ENCODE measurements at regions not wholly inside any gene's neighbourhood (a gene's known extent, or its start where the extent isn't known, plus 50 kb on each side); places are given as distances from the start of the nearest gene placed in this dataset.
A peak's percentile ranks its signal among the peaks of the same experiment; 100 is the strongest.

DNA sequence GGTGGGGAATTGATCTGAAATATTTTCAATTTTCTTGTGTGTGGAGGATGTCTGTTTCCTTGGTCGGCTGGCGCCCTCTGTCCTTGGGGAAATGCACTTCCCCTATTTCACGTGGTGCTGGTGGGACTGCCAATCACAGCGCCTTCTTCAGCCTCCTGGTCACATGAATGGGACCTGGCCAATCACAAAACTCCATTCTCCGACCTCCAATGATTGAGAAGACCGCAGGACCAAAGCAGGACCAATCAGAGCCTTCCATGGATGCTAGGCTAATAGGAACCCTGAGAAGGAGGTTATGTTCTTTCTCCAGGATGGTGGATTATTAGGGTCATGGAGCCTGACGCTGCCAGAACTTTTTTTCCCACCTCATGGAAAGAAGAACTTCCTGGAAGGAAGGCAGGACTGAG is 188.7 kb downstream of the TTC8 start:
- no peak overlapping the region for H3K27ac ChIP-seq
- no peak overlapping the region for H3K4me3 ChIP-seq

DNA sequence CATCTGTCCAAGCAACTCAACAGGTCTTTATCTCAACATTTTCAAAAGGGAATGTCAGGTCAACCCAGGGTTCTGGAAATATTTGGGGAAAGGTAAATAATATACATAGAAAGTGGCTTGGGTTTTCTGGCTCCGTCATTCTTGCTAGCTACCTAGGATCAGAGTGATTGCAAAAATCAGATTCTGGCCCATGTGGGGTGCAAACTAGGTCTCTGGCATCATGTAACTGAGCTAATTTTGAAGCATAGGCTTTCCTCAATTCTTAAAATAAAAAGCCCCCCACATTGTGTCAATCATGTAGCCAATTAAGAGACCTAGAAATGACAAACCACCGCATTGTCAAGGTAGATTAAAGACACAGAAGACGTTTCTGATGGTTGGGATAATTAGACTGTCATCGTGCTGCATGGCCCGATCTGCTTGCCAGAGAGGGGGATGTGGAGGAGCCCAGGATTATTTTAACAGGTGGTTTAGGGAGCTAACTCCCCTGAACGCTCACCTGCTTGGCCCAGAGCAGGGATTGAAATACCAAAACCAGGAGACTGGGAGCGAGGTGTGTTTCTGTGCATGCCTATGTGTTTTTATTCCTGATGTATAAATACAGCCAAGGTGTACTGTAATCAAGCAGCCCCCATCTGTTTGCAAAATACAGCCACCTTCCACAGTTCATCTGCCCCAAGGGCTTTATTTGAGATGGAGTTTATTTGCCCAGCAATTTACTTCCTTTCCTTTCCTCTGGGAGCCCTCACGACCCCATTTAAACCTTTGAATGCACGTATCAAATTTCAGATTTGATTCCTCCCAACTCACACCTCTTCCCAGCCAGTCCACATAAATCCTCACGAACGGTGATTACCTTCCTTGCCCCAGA is 189.5 kb downstream of the TTC8 start:
- H3K4me3 ChIP-seq, result no peak overlapping the region
- no peak overlapping the region for H3K27ac ChIP-seq

DNA sequence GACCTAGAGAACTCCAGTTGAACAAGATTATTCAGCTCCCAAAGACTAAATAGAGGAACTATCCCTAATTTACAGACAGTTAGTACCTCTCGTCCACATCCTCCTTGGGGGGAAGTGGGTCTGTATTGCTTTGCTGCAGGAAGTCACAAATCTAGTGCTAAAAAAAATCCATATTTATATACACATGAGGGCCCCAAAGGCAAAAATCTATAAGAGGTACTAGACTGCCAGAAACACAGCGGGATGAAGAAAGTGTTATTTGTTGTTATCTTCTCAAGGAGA is 190.1 kb downstream of the TTC8 start:
- no peak overlapping the region for H3K4me3 ChIP-seq
- H3K27ac ChIP-seq, result no peak overlapping the region

DNA sequence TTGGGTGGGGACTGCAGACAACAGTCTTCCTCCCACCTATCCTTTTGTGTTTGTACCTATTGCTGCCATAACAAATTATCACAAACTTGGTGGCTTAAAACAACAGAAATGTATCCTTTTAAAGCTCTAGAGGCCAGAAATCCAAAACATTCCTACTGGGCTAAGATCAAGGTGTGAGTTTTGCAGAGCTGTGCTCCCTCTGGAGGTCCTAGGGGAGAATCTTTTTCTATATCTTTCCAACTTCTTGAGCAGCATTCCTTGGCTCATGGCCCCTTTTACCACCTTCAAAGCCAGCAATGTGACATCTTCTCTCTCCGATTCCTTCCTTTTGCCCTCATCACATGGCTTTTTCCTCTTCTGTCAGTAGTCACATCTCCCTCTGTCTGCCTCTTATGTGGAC is 190.6 kb downstream of the TTC8 start:
- Histone ChIP-seq H3K27ac (no peak overlapping the region), H3K4me3 (no peak overlapping the region)

DNA sequence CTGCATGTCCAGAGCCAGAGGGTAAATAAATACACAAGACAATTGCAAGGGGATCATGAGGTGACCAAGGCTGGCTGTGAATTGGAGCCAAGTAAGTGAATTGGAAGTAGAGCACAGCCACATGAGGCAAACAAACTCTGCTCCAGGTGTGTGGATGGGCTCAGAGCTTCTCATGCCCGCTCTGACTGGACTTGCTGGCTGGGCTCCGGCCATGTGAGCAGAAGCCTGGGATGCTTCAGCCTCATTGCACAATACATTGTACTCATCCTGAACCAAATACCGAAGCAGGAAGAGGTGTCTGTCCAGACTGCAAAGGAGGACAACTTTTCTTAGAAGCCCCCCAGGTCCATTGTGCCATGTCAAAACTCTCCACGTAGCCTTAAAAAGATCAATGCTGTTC is 193.0 kb downstream of the TTC8 start:
- no peak overlapping the region for H3K4me3 ChIP-seq
- H3K27ac ChIP-seq, result no peak overlapping the region

DNA sequence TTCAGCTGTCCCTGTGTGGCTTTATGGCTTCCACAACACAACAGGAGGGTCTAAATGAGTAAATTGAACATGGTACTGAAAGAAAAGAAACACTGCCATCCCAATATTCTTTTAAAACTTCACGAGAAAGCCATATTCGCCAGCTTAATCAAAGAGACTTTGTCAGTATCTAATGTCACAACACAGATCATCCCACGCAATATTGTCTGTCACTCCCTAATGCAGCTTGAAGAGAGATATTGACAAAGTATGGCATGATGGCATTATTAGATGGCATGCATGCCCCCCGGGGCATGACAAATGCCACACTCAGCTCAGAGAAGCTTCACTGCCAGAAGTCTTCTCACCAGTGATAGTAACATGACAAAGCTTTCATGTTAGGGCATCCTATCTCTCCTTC is 197.8 kb downstream of the TTC8 start:
- Histone ChIP-seq H3K27ac (no peak overlapping the region), H3K4me3 (no peak overlapping the region)

DNA sequence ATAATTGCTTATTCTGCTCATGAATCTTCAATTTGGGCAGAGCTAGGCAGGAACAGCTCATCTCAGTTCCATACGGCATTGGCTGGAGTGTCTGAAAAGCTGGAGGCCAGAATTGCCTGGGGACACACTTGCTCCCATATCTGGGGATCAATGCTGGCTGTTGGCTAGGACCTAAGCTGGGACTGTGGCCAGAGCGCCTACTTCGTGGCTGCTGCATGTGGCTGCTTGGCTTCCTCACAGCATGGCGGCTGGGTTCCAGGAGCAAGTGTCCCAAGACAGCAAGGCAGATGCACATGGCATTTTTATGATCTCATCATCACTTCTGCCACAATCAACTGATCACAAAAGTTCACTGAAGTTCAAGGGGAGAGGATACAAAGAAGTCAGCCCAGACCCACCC is 200.2 kb downstream of the TTC8 start:
- Histone ChIP-seq H3K27ac (peak overlapping the region in 5 of 21 experiments; percentile 12 to 48 (median 26)), H3K4me3 (no peak overlapping the region)

DNA sequence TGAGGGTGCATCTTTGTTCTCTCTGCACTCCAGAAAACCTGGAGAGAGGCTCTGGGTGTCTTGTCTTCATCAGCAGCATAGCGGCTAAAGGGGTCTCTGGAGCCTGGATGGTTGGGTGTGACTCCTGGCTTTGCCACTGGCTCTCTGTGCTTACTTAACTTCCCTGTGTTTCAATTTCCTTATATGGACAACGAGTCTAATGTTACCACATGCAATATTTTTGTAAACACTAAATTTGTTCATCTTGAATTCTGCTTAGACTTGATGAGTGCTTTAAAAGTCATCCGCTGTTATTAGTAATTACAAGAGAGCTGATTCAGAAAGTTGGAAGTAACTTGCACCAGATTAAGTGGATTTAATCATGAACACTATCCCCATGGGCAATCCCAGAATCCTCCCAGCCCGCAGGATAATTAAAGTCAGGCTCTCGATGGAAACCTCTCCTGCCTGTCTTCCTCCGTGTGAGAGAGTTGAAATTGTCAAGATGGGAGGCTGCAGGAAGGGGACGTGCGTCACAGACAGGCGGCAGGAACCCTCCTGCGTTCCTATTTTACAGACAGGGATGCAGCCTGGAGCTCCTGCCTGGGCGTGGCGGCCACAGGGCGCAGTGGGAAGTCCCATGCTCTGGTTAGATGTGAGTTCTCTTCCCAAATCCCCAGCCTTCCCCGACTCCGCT is 201.2 kb downstream of the TTC8 start:
- Histone ChIP-seq H3K27ac (peak overlapping the region in 9 of 21 experiments; percentile 10 to 60 (median 40)), H3K4me3 (no peak overlapping the region)

DNA sequence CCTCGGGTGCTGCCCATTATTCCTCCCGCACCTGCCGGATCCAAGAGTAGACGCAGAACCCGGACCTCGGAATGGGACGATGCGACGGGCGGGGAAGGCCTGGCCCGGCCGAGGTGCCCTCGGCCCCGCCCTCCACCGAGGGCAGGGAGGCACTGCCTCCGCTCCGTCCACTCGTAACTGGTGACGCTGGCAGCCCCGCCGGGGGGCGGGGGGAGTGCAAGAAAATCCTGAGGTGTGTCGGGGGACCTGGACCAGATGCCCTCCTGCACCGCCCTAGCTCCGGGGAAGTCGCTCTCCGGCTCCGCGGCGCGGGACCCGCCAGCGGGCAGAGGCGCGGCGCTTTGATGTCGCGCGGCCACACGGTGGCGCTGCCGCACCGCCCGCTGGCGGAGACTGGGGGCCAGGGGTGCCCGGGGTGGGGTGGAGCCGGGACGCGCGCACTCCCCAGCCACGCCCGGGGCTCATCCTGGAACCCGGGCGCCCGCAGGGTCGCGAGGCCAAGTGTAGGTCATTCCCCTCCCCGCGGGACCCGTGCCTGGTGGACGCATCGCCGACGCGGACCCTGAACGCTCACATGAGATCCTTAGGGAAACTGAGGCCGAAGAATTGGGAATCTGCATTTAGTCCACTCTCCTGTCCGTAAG is 202.8 kb downstream of the TTC8 start:
- H3K27ac ChIP-seq, result peak overlapping the region in 1 of 21 experiments; percentile 4
- H3K4me3 ChIP-seq, result peak overlapping the region; percentile 19 to 49 (median 38)

DNA sequence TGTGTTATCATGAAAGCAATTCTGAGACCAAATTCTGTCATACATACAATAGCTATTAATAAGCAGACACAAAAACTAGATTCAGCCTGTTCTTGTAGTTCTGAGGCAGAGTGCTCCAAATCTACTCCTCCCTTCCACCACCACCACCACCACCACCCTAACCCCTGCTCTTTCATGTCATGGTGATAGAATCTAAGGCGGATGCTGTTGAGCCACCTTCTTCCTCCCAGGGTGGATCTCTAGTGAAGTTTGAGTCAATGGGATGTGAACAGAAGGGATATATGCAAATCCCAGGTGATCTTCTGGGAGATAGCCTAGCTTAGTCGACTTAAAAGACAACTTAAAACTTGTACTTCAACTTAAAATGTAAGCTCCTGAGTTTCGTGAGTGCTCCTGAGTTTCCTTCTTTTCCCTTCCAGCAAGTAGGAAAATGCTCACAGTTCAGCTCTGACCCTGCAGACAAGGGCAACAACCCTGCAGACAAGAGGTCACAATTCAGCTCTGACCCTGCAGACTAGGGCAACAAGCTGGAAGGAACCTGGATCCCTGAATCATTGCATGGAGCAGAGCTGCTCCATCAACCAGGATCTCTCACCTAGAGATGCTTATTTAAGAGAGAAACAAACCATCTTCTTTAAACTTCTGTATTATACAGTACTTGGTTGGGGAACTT is 204.1 kb downstream of the TTC8 start:
- Histone ChIP-seq H3K27ac (no peak overlapping the region), H3K4me3 (no peak overlapping the region)

DNA sequence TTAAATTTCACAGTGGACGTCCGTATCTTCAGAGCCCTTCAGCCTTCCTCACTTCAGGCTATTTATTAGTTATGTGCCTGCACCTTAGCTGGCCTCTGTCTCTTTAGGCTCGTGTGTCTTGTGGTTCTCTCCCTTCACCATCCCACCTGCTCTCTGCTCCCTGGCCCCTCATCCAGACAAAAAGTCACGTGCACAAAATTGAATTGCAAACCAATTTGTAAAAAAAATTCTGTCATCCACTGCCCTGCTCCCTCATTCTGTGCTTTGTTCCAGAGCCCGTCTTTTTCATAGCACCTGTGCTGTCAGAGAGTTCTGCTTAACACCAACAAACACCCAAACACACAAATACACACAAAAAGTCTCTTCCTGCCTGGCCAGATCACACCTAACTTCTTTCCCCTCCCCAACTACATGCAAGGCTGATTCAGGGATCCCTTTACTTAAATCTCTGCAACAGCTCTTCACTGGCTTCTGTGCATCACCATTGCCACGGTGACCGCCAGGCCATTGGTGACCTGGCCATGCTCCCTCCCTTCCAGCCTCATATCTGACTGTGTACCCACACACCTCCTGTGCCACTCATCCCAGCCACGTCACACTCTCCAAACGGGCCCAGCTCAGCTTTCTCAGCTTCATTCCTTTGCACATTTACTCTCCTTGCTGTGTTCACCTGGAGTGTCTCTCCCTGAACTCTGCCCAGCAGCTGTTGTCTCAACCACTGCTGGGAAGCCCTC is 205.7 kb downstream of the TTC8 start:
- Histone ChIP-seq H3K27ac (no peak overlapping the region), H3K4me3 (no peak overlapping the region)

DNA sequence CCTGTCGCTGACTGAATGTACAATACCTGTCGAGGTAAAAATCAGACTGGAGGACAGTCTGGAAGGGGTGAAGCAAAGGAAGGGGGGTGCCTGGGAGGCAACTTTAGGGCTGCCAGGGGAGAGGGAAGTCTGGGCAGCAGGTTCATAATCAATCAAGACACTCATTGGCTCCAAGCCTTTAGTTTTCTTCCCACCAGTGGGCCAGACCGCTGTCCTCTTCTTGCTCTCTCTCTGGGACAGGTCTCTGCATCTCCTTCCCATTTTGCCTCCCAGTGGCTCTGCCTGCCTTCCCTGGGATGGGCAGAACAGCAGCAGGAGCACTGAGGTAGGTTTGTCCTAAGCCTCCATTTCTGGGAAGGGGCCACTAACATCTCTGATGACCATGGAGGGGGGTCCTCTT is 206.5 kb downstream of the TTC8 start:
- H3K4me3 ChIP-seq, result no peak overlapping the region
- H3K27ac ChIP-seq, result no peak overlapping the region

DNA sequence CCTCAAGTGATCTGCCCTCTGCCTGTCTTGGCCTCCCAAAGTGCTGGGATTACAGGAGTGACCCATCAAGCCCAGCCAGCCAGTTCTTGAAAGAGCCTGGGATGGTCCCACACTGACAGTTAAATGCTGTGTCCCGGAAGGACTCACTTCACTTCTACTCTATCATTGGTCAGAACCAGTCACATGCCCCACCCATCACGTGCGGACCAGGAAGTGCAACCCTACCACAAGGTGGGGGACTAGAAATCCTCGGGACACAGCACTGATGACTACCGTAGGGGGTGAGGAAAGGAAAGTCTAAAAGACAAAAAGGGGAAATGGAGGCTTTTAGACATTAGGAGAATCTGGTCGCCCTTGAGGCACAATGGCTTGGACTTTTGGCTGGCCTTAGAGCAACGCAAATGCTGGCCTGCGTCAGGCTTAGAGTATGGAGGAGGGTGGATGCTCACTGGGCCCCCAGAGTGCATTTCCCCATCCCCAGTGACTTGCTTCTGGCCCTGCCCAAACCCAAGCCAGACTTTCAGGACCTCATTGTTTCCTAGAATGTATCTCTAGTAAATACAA is 207.7 kb downstream of the TTC8 start:
- no peak overlapping the region for H3K4me3 ChIP-seq
- no peak overlapping the region for H3K27ac ChIP-seq

DNA sequence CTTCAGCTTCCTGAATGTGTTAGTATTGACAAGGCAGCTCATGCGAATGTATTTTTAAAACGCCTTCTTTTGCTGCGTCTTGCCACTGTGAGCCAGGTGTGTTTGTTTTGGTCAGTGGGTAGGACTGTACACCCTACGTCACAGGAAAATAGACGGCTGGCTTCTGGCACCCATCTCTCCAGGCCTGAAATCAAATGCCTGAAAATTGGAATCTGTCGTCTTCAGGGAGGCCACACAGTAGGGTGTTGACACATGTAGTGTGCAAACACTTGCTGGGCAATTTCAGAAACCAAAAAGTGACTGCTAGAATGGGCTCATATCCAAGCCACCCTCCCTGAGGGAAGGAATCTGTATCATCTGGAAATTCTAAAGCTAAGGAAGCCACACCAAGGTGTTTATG is 209.3 kb downstream of the TTC8 start:
- no peak overlapping the region for H3K4me3 ChIP-seq
- no peak overlapping the region for H3K27ac ChIP-seq

DNA sequence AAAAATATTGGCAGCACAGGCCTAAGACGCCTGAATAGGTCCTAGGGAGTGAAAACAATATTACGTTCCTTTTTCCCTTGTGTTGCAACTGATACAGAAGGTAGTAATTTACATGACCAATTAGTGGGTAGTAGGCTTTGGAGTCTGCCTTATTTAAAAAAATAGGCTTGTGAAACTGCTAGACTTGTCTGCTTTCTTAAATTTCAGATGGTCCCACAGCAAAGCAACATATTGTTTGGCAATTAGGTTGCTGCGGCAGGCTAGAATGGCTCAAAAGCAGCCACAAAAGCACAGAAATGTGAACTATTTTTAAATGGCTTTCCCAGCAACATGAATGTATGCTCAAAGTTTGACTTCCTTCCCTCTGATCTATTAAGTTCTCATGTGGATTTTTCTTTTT is 211.9 kb downstream of the TTC8 start:
- Histone ChIP-seq H3K4me3 (no peak overlapping the region), H3K27ac (peak overlapping the region in 2 of 21 experiments; percentile 10 to 28)

DNA sequence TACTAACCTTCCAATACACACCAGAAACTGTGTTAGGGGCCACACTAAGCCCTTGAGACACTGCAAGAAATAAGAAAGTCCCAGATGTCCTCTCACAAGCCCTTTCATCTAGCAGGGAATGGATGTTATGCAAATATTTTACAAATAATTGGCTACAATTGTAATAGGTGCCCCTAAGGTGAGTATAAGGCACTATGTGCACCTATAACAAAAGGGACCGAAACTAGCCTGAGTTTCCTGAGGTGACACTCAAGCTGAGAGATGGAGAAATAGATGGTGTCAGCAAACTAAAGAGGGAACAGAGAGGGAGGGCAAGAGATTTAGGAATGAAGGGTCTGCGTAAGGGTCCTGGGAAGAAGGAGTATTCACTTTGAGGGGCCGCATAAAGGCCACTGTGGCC is 212.6 kb downstream of the TTC8 start:
- Histone ChIP-seq H3K4me3 (no peak overlapping the region), H3K27ac (peak overlapping the region in 2 of 21 experiments; percentile 10 to 28)

DNA sequence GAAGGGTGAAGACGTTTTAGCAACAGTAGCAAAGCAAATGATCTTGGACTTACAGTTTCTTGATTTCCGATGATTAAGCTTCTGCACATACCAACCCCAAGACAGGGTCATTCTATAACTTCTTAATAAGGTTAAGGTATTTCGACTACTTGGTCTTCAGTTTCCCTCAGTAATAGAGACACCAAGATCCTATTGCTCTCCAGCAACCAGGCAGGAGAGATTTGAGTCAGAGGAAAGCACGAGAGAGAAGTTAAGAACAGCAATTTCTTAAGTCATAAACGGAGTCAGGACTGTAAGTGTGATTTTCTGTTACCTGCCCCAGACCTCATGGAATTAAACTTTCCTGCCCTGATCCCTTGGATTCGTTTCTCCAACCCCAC is 215.6 kb downstream of the TTC8 start:
- H3K27ac ChIP-seq, result peak overlapping the region in 10 of 21 experiments; percentile 20 to 84 (median 70)
- peak overlapping the region in 3 of 7 experiments; percentile 33 to 38 (median 38) for H3K4me3 ChIP-seq

DNA sequence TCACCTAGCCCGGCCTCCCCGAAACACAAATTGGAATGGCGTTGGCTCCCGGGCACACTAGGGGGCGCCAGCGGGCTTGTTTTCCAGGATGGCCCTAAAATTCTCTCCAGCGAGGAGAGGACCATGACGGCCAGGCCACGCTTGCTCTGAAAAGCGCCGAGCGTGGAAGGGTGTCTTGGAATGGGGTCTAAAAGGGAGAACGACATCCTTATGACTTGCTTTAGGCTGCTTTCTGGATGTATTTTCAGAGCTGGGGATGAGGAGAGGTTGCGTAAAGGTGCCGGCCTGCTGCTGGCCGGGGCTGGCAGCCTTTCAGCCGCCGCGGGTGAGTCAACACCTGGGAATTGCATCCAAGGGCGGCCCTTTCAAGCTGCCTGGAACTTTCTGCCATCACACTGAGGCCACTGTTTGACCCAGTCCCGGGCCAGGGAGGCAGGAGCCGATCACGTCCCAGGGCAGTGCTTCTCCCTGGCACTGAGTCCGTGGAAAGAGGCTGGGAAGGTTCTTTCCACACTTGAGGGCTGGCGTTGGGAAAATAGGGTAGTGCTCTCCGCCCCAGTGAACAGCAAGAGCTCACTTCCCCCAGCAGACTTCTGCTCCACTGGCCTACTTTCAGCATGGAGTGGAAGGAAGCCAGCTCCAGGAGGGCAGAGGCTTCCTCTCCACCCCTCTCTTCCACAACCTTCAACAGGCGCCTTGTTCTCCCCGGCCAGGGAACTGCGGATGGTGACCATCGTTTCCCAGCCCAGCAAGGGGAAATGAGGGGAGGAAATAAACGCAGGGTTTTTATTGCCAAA is 216.2 kb downstream of the TTC8 start:
- H3K4me3 ChIP-seq, result peak overlapping the region in 6 of 7 experiments; percentile 25 to 38 (median 35)
- H3K27ac ChIP-seq, result peak overlapping the region; percentile 0 to 84 (median 65)

DNA sequence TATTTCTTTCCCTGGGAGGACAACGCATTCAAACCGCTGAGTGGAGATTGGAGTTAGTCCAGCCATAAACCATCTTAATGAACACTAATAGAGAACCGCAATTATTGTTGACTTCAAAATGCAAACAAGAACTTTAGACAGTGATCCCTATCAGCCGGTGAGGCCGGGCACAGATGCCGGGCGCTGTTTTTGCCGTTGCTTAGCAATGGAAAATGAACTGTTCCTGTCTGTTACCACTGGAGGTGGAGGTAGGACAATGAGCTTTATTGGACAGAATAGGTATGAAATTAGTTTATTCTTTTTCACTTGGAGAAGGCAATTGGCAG is 216.8 kb downstream of the TTC8 start:
- H3K4me3 ChIP-seq, result peak overlapping the region in 3 of 7 experiments; percentile 37 to 38 (median 38)
- peak overlapping the region in 16 of 21 experiments; percentile 47 to 84 (median 68) for H3K27ac ChIP-seq
